Adrenal gland (tissue), 5 donors: ENCODE measurements at regions not wholly inside any gene's neighbourhood (a gene's known extent, or its start where the extent isn't known, plus 50 kb on each side); places are given as distances from the start of the nearest gene placed in this dataset.

ENCODE experiments used
- CTCF ChIP-seq, 6 experiments: fragments of 450-650 bp in 4 of 6; fragments of 200-600 bp in 2 of 6; sonication (generic) in 1 of 6; IDR thresholded peaks; 1 replicate in 5 of 6; 2 replicates in 1 of 6; pipeline versions ENCODE4 v1.5.1 to v1.8.0; 2016 to 2021; ENCODE audit warnings: antibody characterized with exemption in 6 of 6, mild to moderate bottlenecking in 2 of 6, moderate library complexity in 1 of 6
- POLR2A ChIP-seq, 2 donors: fragments of 450-650 bp; IDR thresholded peaks; one replicate each; pipeline ENCODE4 v1.6.1; 2017; ENCODE audit warnings: antibody characterized with exemption in 2 of 2, mild to moderate bottlenecking in 2 of 2, moderate library complexity in 1 of 2
- donor health status: DM: no; HTN: no; CAD: no.

GRCh38 chr11:44510372-44510771, 55.1 kb upstream of the CD82 start:
- no peak for TF ChIP-seq CTCF (IDR thresholded peaks at IDR 0.05)
- no peak for TF ChIP-seq POLR2A (IDR thresholded peaks at IDR 0.05)
